Naive thymus-derived CD4-positive, alpha-beta T cell (primary cell): ENCODE measurements at regions not wholly inside any gene's neighbourhood (a gene's known extent, or its start where the extent isn't known, plus 50 kb on each side); places are given as distances from the start of the nearest gene placed in this dataset.

Experiments used
- ATAC-seq: fragments of 150-1000 bp; cut with Tn5 transposase; 2 replicates; pipeline ENCODE4 v1.10.0; 2021; ENCODE audit warnings: mild to moderate bottlenecking, moderate library complexity
- CTCF ChIA-PET: fragments of 350-600 bp; sonication (Branson Sonifier 250); formaldehyde crosslinking; loops from one replicate; lab custom pipeline; 2021; ENCODE audit warnings: antibody characterized with exemption; lab: Charles Lee
- POLR2A ChIA-PET: fragments of 350-600 bp; sonication (Branson Sonifier 250); formaldehyde crosslinking; loops from one replicate; lab custom pipeline; 2021; ENCODE audit warnings: antibody characterized with exemption, inconsistent platforms; lab: Charles Lee
- DNase-seq, 9 donors: peaks; one replicate each; pipeline versions ENCODE4 v3.0.0 to v3.0.0-alpha.2; 2020 to 2022; ENCODE audit warnings: mixed read lengths in 1 of 9
- H3K27ac ChIP-seq: one replicate; pipeline ENCODE4 v1.7.0; 2013; ENCODE audit warnings: mild to moderate bottlenecking, low read depth, low read length, moderate library complexity
- H3K27me3 ChIP-seq, 2 donors: one replicate each; pipeline ENCODE4 v1.7.0; 2013; ENCODE audit warnings: low read length in 2 of 2, mild to moderate bottlenecking in 2 of 2, moderate library complexity in 2 of 2; ENCODE audit not compliant: control insufficient read depth in 2 of 2, insufficient read depth in 2 of 2
- H3K36me3 ChIP-seq, 3 experiments: 1 replicate in 2 of 3; 2 replicates in 1 of 3; pipeline ENCODE4 v1.7.0; 2013; ENCODE audit warnings: low read length in 3 of 3, mild to moderate bottlenecking in 3 of 3, moderate library complexity in 1 of 3; ENCODE audit not compliant: insufficient read depth in 3 of 3, control insufficient read depth in 2 of 3
- H3K4me1 ChIP-seq, 2 donors: one replicate each; pipeline ENCODE4 v1.7.0; 2013; ENCODE audit warnings: low read length in 2 of 2, mild to moderate bottlenecking in 2 of 2, moderate library complexity in 1 of 2; ENCODE audit not compliant: control insufficient read depth in 2 of 2, insufficient read depth in 2 of 2
- H3K4me3 ChIP-seq: 2 replicates; pipeline ENCODE4 v1.7.0; 2013; ENCODE audit warnings: mild to moderate bottlenecking, low read length
- H3K9me3 ChIP-seq, 3 experiments: 1 replicate in 2 of 3; 2 replicates in 1 of 3; pipeline ENCODE4 v1.7.0; 2013; ENCODE audit warnings: low read length in 3 of 3; ENCODE audit not compliant: control insufficient read depth in 2 of 3
- H3K27ac Mint-ChIP-seq, 9 donors: one replicate each; pipeline ENCODE4 v1.8.0; 2020 to 2022; ENCODE audit warnings: mixed read lengths in 9 of 9, mild to moderate bottlenecking in 8 of 9, moderate library complexity in 5 of 9, inconsistent platforms in 2 of 9
- H3K27me3 Mint-ChIP-seq, 5 donors: one replicate each; pipeline ENCODE4 v1.8.0; 2021 to 2022; ENCODE audit warnings: mixed read lengths in 5 of 5, mild to moderate bottlenecking in 1 of 5
- H3K36me3 Mint-ChIP-seq, 5 donors: one replicate each; pipeline ENCODE4 v1.8.0; 2020 to 2022; ENCODE audit warnings: mixed read lengths in 5 of 5, mild to moderate bottlenecking in 3 of 5, inconsistent platforms in 1 of 5
- H3K4me1 Mint-ChIP-seq, 7 donors: one replicate each; pipeline ENCODE4 v1.8.0; 2020 to 2022; ENCODE audit warnings: mixed read lengths in 7 of 7, mild to moderate bottlenecking in 3 of 7, inconsistent platforms in 1 of 7
- H3K4me3 Mint-ChIP-seq, 10 donors: one replicate each; pipeline ENCODE4 v1.8.0; 2020 to 2022; ENCODE audit warnings: mild to moderate bottlenecking in 10 of 10, mixed read lengths in 10 of 10, moderate library complexity in 6 of 10, inconsistent platforms in 2 of 10
- H3K9me3 Mint-ChIP-seq, 11 donors: one replicate each; pipeline ENCODE4 v1.8.0; 2020 to 2022; ENCODE audit warnings: mixed read lengths in 11 of 11, mild to moderate bottlenecking in 4 of 11, inconsistent platforms in 1 of 11, moderate library complexity in 1 of 11
- intact Hi-C, 2 donors: fragments of 100-400 bp; cut with micrococcal nuclease; formaldehyde crosslinking; loops; one replicate each; pipeline ENCODE4 v1.15.1; 2023

DNA sequence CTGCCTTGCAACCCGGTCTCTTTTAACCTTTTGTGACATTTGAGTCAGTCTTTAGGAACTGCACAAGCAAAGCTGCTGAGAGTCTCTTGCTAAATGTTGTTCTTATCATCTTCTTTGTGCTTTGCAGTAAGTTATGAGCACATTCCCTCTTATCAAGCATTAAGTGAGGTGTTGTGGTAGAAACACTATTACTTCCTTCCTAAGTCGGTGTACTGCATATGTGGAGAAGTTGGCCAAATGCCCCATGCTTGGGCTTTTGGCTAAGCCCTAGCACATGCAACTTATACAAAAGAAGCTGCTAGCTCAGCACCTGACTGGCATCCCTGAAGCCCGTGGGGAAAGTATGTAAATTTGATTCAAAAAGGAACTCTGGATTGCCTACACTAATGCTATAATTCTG lies 136.5 kb upstream of the RBMS3 start:
- H3K27ac Mint-ChIP-seq, result no peak overlapping the region

GRCh38 chr3:29144807-29145206 lies 136.1 kb upstream of the RBMS3 start:
- H3K27ac Mint-ChIP-seq, result no peak overlapping the region
- CTCF ChIA-PET, result no interaction called here
- no peaks in the 10 kb centered on the region for H3K9me3 Mint-ChIP-seq

More for the DNA sequence above, 136.5 kb upstream of the RBMS3 start:
- no peaks in the 10 kb centered on the region for H3K9me3 Mint-ChIP-seq
- ATAC-seq, result no peak
- POLR2A ChIA-PET, result interaction anchor here (0.5 kb wide), 1 partner anchor 19 kb away, joined by 3 read pairs; no protein-coding TSS in a partner anchor
- H3K36me3 ChIP-seq, result no peaks in the 10 kb centered on the region
- no peak overlapping the region for H3K27ac ChIP-seq
- H3K4me1 ChIP-seq, result peaks cover 0 to 5% of the 10 kb centered on the region in 2 donors
- no peak overlapping the region for H3K4me3 Mint-ChIP-seq
- H3K4me1 Mint-ChIP-seq, result peaks cover 0 to 7% (median 4%) of the 10 kb centered on the region in 7 donors
- H3K27me3 ChIP-seq, result no peaks in the 10 kb centered on the region
- no peaks in the 10 kb centered on the region for H3K9me3 ChIP-seq
- no peak overlapping the region for H3K4me3 ChIP-seq
- H3K36me3 Mint-ChIP-seq, result no peaks in the 10 kb centered on the region
- H3K27me3 Mint-ChIP-seq, result peaks cover 0 to 5% (median 0%) of the 10 kb centered on the region in 5 donors
- CTCF ChIA-PET, result no interaction called here
- no peak for DNase-seq
- intact Hi-C loops, result no loop called here

GRCh38 chr3:29145360-29145759 lies 135.5 kb upstream of the RBMS3 start:
- CTCF ChIA-PET, result no interaction called here
- H3K36me3 Mint-ChIP-seq, result no peaks in the 10 kb centered on the region
- peaks cover 0 to 6% (median 0%) of the 10 kb centered on the region in 5 donors for H3K27me3 Mint-ChIP-seq
- H3K9me3 ChIP-seq, result no peaks in the 10 kb centered on the region
- no peak overlapping the region for H3K27ac Mint-ChIP-seq
- no peak overlapping the region for H3K4me3 Mint-ChIP-seq
- H3K9me3 Mint-ChIP-seq, result no peaks in the 10 kb centered on the region
- peaks cover 0 to 7% (median 4%) of the 10 kb centered on the region in 7 donors for H3K4me1 Mint-ChIP-seq
- ATAC-seq, result no peak
- H3K36me3 ChIP-seq, result no peaks in the 10 kb centered on the region
- peaks cover 0 to 5% of the 10 kb centered on the region in 2 donors for H3K4me1 ChIP-seq
- H3K27me3 ChIP-seq, result no peaks in the 10 kb centered on the region
- H3K27ac ChIP-seq, result no peak overlapping the region
- DNase-seq, result no peak
- POLR2A ChIA-PET, result no interaction called here
- intact Hi-C loops, result no loop called here
- no peak overlapping the region for H3K4me3 ChIP-seq

More at GRCh38 chr3:29144807-29145206, 136.1 kb upstream of the RBMS3 start:
- Mint-ChIP-seq H3K36me3 (no peaks in the 10 kb centered on the region), H3K27me3 (peaks cover 0 to 6% (median 0%) of the 10 kb centered on the region in 5 donors), H3K4me3 (no peak overlapping the region), H3K4me1 (peaks cover 0 to 7% (median 4%) of the 10 kb centered on the region in 7 donors)
- H3K4me1 ChIP-seq, result peaks cover 0 to 5% of the 10 kb centered on the region in 2 donors
- H3K27ac ChIP-seq, result no peak overlapping the region
- intact Hi-C loops, result no loop called here
- no peak overlapping the region for H3K4me3 ChIP-seq
- POLR2A ChIA-PET, result interaction anchor here (0.5 kb wide), 1 partner anchor 19 kb away, joined by 3 read pairs; no protein-coding TSS in a partner anchor
- DNase-seq (no peak), ATAC-seq (no peak)
- no peaks in the 10 kb centered on the region for H3K36me3 ChIP-seq
- H3K9me3 ChIP-seq, result no peaks in the 10 kb centered on the region
- no peaks in the 10 kb centered on the region for H3K27me3 ChIP-seq

GRCh38 chr3:29152379-29152778 lies 128.5 kb upstream of the RBMS3 start:
- intact Hi-C loops, result loop anchor here in 1 of 2 donors (5.0 kb wide), 1 partner anchor 130 kb away; the partner anchor contains the start of gene RBMS3
- ChIA-PET CTCF (no interaction called here), POLR2A (no interaction called here)
- Histone ChIP-seq H3K36me3 (no peaks in the 10 kb centered on the region), H3K4me3 (no peak overlapping the region), H3K9me3 (no peaks in the 10 kb centered on the region), H3K4me1 (peaks cover 0 to 8% of the 10 kb centered on the region in 2 donors), H3K27ac (no peak overlapping the region), H3K27me3 (no peaks in the 10 kb centered on the region)
- no peaks in the 10 kb centered on the region for H3K9me3 Mint-ChIP-seq
- H3K36me3 Mint-ChIP-seq, result peaks cover 0 to 3% (median 0%) of the 10 kb centered on the region in 5 donors
- no peak for ATAC-seq
- no peak overlapping the region for H3K27ac Mint-ChIP-seq
- no peak overlapping the region for H3K4me3 Mint-ChIP-seq
- peaks cover 0 to 27% (median 0%) of the 10 kb centered on the region in 5 donors for H3K27me3 Mint-ChIP-seq
- H3K4me1 Mint-ChIP-seq, result peaks cover 0 to 17% (median 11%) of the 10 kb centered on the region in 7 donors
- DNase-seq, result no peak

DNA sequence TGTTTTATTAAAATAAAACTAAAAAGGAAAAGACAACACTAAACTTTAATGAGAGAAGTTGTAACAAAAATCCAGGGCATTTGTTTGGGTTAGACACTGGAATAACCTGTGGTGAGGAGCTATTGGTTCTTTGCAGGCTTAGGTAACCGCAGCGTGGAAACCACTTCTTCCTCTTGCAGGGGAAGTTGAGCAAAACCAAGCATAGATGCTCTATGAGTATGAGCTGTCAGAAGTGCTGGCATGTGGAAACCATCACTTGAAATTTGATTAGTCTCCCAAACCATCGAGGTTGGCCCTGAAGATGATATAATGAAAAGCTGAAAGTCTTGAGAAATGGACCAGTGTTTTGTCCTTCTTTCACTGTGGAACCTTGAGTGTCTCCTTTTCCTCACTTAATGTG lies 127.1 kb upstream of the RBMS3 start:
- H3K27me3 Mint-ChIP-seq, result peaks cover 0 to 31% (median 0%) of the 10 kb centered on the region in 5 donors
- Histone ChIP-seq H3K27me3 (no peaks in the 10 kb centered on the region), H3K9me3 (no peaks in the 10 kb centered on the region), H3K36me3 (no peaks in the 10 kb centered on the region), H3K4me1 (peaks cover 0 to 8% of the 10 kb centered on the region in 2 donors), H3K4me3 (no peak overlapping the region), H3K27ac (no peak overlapping the region)
- H3K4me1 Mint-ChIP-seq, result peaks cover 0 to 19% (median 11%) of the 10 kb centered on the region in 7 donors
- no peak for ATAC-seq
- H3K9me3 Mint-ChIP-seq, result peaks cover 0 to 2% (median 0%) of the 10 kb centered on the region in 11 donors
- H3K4me3 Mint-ChIP-seq, result peak overlapping the region in 4 of 10 donors; percentile 5 to 29 (median 12)
- ChIA-PET CTCF (no interaction called here), POLR2A (no interaction called here)
- intact Hi-C loops, result loop anchor here in 1 of 2 donors (1.0 to 5.0 kb wide), 2 partner anchors 17 to 128 kb away; partner anchors contain the start of gene RBMS3
- H3K36me3 Mint-ChIP-seq, result peaks cover 0 to 3% (median 0%) of the 10 kb centered on the region in 5 donors
- peak in 5 of 9 donors; percentile 13 to 41 (median 29) for DNase-seq
- peak overlapping the region in 1 of 9 donors; percentile 13 for H3K27ac Mint-ChIP-seq

DNA sequence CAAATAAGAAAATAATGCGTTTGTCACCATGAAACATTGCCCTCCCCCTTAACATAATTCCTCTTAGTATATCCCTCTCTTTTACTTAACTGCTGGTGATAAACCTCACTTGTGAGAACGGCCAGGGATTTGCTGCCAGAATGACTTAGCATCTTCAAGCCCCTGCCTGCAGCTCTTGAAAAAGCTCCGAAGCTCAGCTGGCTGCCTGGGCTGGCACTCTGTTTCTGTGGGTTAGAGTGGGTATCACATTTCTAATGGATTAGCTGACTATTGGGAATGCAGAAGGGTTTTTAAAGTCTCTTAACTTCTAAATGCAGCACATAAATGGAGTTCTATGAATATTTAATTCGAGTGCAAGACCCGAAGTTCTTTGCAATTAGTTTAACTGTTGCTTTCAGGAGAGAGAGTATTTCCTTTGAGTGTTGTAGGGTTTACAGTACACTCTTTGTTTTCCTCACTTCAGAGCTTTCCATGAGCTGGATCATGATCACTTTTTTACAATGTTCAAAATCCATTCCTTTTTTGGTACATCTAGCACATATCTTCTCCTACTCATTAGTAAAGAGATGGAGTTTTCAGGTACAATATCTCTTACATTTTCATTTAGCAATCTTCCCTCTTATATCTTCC lies 124.7 kb upstream of the RBMS3 start:
- no peaks in the 10 kb centered on the region for H3K27me3 ChIP-seq
- H3K36me3 ChIP-seq, result no peaks in the 10 kb centered on the region
- H3K27me3 Mint-ChIP-seq, result peaks cover 0 to 28% (median 0%) of the 10 kb centered on the region in 5 donors
- DNase-seq (no peak), ATAC-seq (no peak)
- intact Hi-C loops, result no loop called here
- no peak overlapping the region for H3K4me3 Mint-ChIP-seq
- H3K9me3 ChIP-seq, result no peaks in the 10 kb centered on the region
- peaks cover 0 to 3% (median 0%) of the 10 kb centered on the region in 11 donors for H3K9me3 Mint-ChIP-seq
- peaks cover 0 to 19% (median 11%) of the 10 kb centered on the region in 7 donors for H3K4me1 Mint-ChIP-seq
- H3K36me3 Mint-ChIP-seq, result peaks cover 0 to 2% (median 0%) of the 10 kb centered on the region in 5 donors
- peaks cover 0 to 8% of the 10 kb centered on the region in 2 donors for H3K4me1 ChIP-seq
- no peak overlapping the region for H3K27ac ChIP-seq
- H3K4me3 ChIP-seq, result no peak overlapping the region
- CTCF ChIA-PET, result interaction anchor here (0.7 kb wide), 1 partner anchor 41 kb away, joined by 3 read pairs; no protein-coding TSS in a partner anchor
- POLR2A ChIA-PET, result no interaction called here
- H3K27ac Mint-ChIP-seq, result no peak overlapping the region
